SK-N-SH (cell line): ENCODE measurements at regions not wholly inside any gene's neighbourhood (a gene's known extent, or its start where the extent isn't known, plus 50 kb on each side); places are given as distances from the start of the nearest gene placed in this dataset.
"Not testable (repeated sequence)": the region's sequence is repeated elsewhere in the genome, so short reads cannot be mapped to it uniquely, and the experiment has no call there.

ENCODE experiments used
- CTCF ChIA-PET: fragments of 300-600, 350-600 bp; formaldehyde crosslinking; extraction: SDS; loops from one replicate; lab custom pipeline; 2021; lab: Yijun Ruan, JAX
- POLR2A ChIA-PET: fragments of 350-600 bp; sonication (Branson Sonifier 250); formaldehyde crosslinking; extraction: SDS; loops from one replicate; lab custom pipeline; 2020; ENCODE audit warnings: antibody characterized with exemption, inconsistent platforms; lab: Yijun Ruan, JAX
- DNase-seq: peaks from one replicate; pipeline ENCODE4 v3.0.0; 2012
- H2AFZ ChIP-seq: fragments of 200-600 bp; sonication (generic); 2 replicates; pipeline ENCODE4 v1.8.1; 2016; ENCODE audit warnings: antibody characterized with exemption, mild to moderate bottlenecking, low read depth
- H3F3A ChIP-seq: fragments of 200-600 bp; sonication (generic); replicated peaks from 2 replicates; pipeline ENCODE3; 2016; ENCODE audit warnings: antibody characterized with exemption, mild to moderate bottlenecking; ENCODE audit not compliant: insufficient read depth
- H3K27ac ChIP-seq, 2 experiments: fragments of 200-500 bp in 1 of 2; fragments of 200-600 bp in 1 of 2; sonication (Bioruptor generic) in 1 of 2; sonication (generic), shearing (Covaris generic) in 1 of 2; 2 replicates each; pipeline versions ENCODE4 v1.5.1 to v1.6.1; 2014 to 2016; ENCODE audit warnings: low read depth in 2 of 2, inconsistent platforms in 1 of 2, low read length in 1 of 2, mild to moderate bottlenecking in 1 of 2, mixed read lengths in 1 of 2
- H3K27me3 ChIP-seq: fragments of 200-600 bp; sonication (generic), shearing (Covaris generic); 2 replicates; pipeline ENCODE4 v1.6.1; 2016; ENCODE audit warnings: mixed run types; ENCODE audit not compliant: insufficient read depth
- H3K36me3 ChIP-seq, 2 experiments: fragments of 200-500 bp in 1 of 2; fragments of 200-600 bp in 1 of 2; sonication (Bioruptor generic) in 1 of 2; sonication (generic) in 1 of 2; replicated peaks in 1 of 2; 2 replicates each; pipeline versions ENCODE3 to v1.5.1; 2014 to 2016; ENCODE audit warnings: low read length in 1 of 2, mild to moderate bottlenecking in 1 of 2; ENCODE audit not compliant: insufficient read depth in 2 of 2, control insufficient read depth in 1 of 2
- H3K4me1 ChIP-seq, 2 experiments: fragments of 200-500 bp in 1 of 2; fragments of 200-600 bp in 1 of 2; sonication (Bioruptor generic) in 1 of 2; sonication (generic), shearing (Covaris generic) in 1 of 2; 2 replicates each; pipeline versions ENCODE4 v1.5.1 to v1.6.1; 2014 to 2016; ENCODE audit warnings: low read depth in 1 of 2, low read length in 1 of 2, mixed run types in 1 of 2; ENCODE audit not compliant: insufficient read depth in 2 of 2, control insufficient read depth in 1 of 2
- H3K4me2 ChIP-seq: fragments of 200-600 bp; sonication (generic), shearing (Covaris generic); 2 replicates; pipeline ENCODE4 v1.6.1; 2017; ENCODE audit warnings: mixed run types
- H3K4me3 ChIP-seq, 2 experiments: fragments of 200-500 bp in 1 of 2; fragments of 200-600 bp in 1 of 2; sonication (Bioruptor generic) in 1 of 2; sonication (generic), shearing (Covaris generic) in 1 of 2; 2 replicates each; pipeline versions ENCODE4 v1.5.1 to v1.8.1; 2014 to 2016; ENCODE audit warnings: low read depth in 2 of 2, inconsistent platforms in 1 of 2, low read length in 1 of 2, mild to moderate bottlenecking in 1 of 2, mixed read lengths in 1 of 2, moderate library complexity in 1 of 2
- H3K79me2 ChIP-seq: fragments of 200-600 bp; sonication (generic); 2 replicates; pipeline ENCODE4 v1.8.1; 2017; ENCODE audit warnings: mild to moderate bottlenecking; ENCODE audit not compliant: insufficient read depth
- H3K9ac ChIP-seq: fragments of 200-600 bp; sonication (generic); 2 replicates; pipeline ENCODE4 v1.6.1; 2017; ENCODE audit warnings: mixed run types
- H3K9me2 ChIP-seq: fragments of 200-600 bp; sonication (generic); 2 replicates; pipeline ENCODE4 v1.6.1; 2017; ENCODE audit warnings: mixed run types
- H3K9me3 ChIP-seq: fragments of 200-600 bp; sonication (generic); 2 replicates; pipeline ENCODE4 v1.6.1; 2017; ENCODE audit warnings: mixed run types, mild to moderate bottlenecking, moderate library complexity
- H4K20me1 ChIP-seq: fragments of 200-600 bp; sonication (generic); 2 replicates; pipeline ENCODE4 v1.6.1; 2017; ENCODE audit warnings: mild to moderate bottlenecking, mixed run types; ENCODE audit not compliant: insufficient read depth
- CHD2 ChIP-seq: fragments of 150-350 bp; IDR thresholded peaks from 2 replicates; pipeline ENCODE4 v1.6.1; 2018; ENCODE audit warnings: low read length; ENCODE audit not compliant: partially characterized antibody
- EP300 ChIP-seq, 2 experiments: IDR thresholded peaks; 2 replicates each; pipeline versions ENCODE4 v1.4.0 to v1.6.1; 2012; ENCODE audit warnings: borderline replicate concordance in 1 of 2, low read depth in 1 of 2, low read length in 1 of 2
- EZH2phosphoT487 ChIP-seq: fragments of 200-600 bp; sonication (generic); IDR thresholded peaks from 2 replicates; pipeline ENCODE4 v1.6.1; 2017; ENCODE audit warnings: low read depth, mixed run types, mild to moderate bottlenecking, antibody characterized with exemption, moderate library complexity, borderline replicate concordance
- FOSL2 ChIP-seq: IDR thresholded peaks from 2 replicates; pipeline ENCODE4 v1.4.0; 2012; ENCODE audit warnings: low read depth, mild to moderate bottlenecking, moderate library complexity, borderline replicate concordance
- FOXM1 ChIP-seq: IDR thresholded peaks from 2 replicates; pipeline ENCODE4 v1.4.0; 2012; ENCODE audit warnings: low read depth, mild to moderate bottlenecking
- IRF3 ChIP-seq: fragments of 150-350 bp; IDR thresholded peaks from 2 replicates; pipeline ENCODE4 v1.6.1; 2016; ENCODE audit warnings: mild to moderate bottlenecking, low read depth, low read length
- JUND ChIP-seq: IDR thresholded peaks from 2 replicates; pipeline ENCODE4 v1.4.0; 2012
- MAX ChIP-seq: IDR thresholded peaks from 2 replicates; pipeline ENCODE4 v1.4.0; 2012; ENCODE audit warnings: low read depth
- MEF2A ChIP-seq: IDR thresholded peaks from 2 replicates; pipeline ENCODE4 v1.4.0; 2012; ENCODE audit warnings: low read depth, borderline replicate concordance
- MXI1 ChIP-seq: IDR thresholded peaks from 2 replicates; pipeline ENCODE4 v1.6.1; 2012; ENCODE audit warnings: mild to moderate bottlenecking, low read depth, low read length, improper control_type of control experiment
- PBX3 ChIP-seq: IDR thresholded peaks from 2 replicates; pipeline ENCODE4; 2012
- POLR2AphosphoS5 ChIP-seq: IDR thresholded peaks from 2 replicates; pipeline ENCODE4 v1.6.1; 2012; ENCODE audit warnings: low read depth, low read length
- RCOR1 ChIP-seq: fragments of 150-350 bp; IDR thresholded peaks from 2 replicates; pipeline ENCODE4 v1.6.1; 2017; ENCODE audit warnings: antibody characterized with exemption, low read length
- RFX5 ChIP-seq: IDR thresholded peaks from 2 replicates; pipeline ENCODE4 v1.6.1; 2012; ENCODE audit warnings: mild to moderate bottlenecking, improper control_type of control experiment, low read length
- RXRA ChIP-seq: IDR thresholded peaks from 2 replicates; pipeline ENCODE4 v1.4.0; 2012; ENCODE audit warnings: low read depth, mild to moderate bottlenecking, borderline replicate concordance
- SMC3 ChIP-seq: IDR thresholded peaks from 2 replicates; pipeline ENCODE4 v1.6.1; 2012; ENCODE audit warnings: low read depth, low read length, improper control_type of control experiment
- TAF1 ChIP-seq: IDR thresholded peaks from 2 replicates; pipeline ENCODE4 v1.6.1; 2012; ENCODE audit warnings: low read depth, mild to moderate bottlenecking, low read length, moderate library complexity, borderline replicate concordance
- TEAD4 ChIP-seq: IDR thresholded peaks from 2 replicates; pipeline ENCODE4 v1.4.0; 2012; ENCODE audit warnings: mild to moderate bottlenecking, borderline replicate concordance; ENCODE audit not compliant: insufficient read depth
- USF2 ChIP-seq: fragments of 150-350 bp; IDR thresholded peaks from 2 replicates; pipeline ENCODE4 v1.6.1; 2017; ENCODE audit warnings: antibody characterized with exemption, low read length, low read depth, borderline replicate concordance
- YY1 ChIP-seq: IDR thresholded peaks from 2 replicates; pipeline ENCODE4 v1.4.0; 2012; ENCODE audit warnings: low read depth, mild to moderate bottlenecking
- WGBS: methylation state at CpG from one replicate; pipeline ENCODE4 v1.1.6; 2017; ENCODE audit warnings: low lambda C conversion rate; 5-methylcytosine and 5-hydroxymethylcytosine counted together

- Histone ChIP-seq H4K20me1 (no peaks in the 10 kb centered on the region), H2AFZ (no peak overlapping the region), H3K4me3 (no peak overlapping the region), H3F3A (no peaks in the 10 kb centered on the region), H3K27me3 (no peaks in the 10 kb centered on the region), H3K9ac (no peak overlapping the region), H3K4me2 (no peak overlapping the region), H3K9me3 (no peaks in the 10 kb centered on the region), H3K36me3 (no peaks in the 10 kb centered on the region), H3K4me1 (no peaks in the 10 kb centered on the region), H3K79me2 (no peaks in the 10 kb centered on the region), H3K27ac (no peak overlapping the region), H3K9me2 (no peaks in the 10 kb centered on the region)
- no peak for DNase-seq
- POLR2A ChIA-PET = no interaction called here
- 27% methylated on average over 6 of the region's 6 CpGs for WGBS
- CTCF ChIA-PET = no interaction called here
- TF ChIP-seq RFX5 (no peak), JUND (no peak), RXRA (no peak)
These were observed 259.5 kb downstream of the RCHY1 start for GRCh38 chr4:75254745-75255144.

GRCh38 chr4:75253094-75253493 lies 261.1 kb downstream of the RCHY1 start:
- POLR2A ChIA-PET, H3K9me3 ChIP-seq, CTCF ChIA-PET, H4K20me1 ChIP-seq, H3K79me2 ChIP-seq, H3K4me3 ChIP-seq, H3K9me2 ChIP-seq, H3K27me3 ChIP-seq, H3K4me1 ChIP-seq, H3K36me3 ChIP-seq, H2AFZ ChIP-seq, DNase-seq, H3F3A ChIP-seq, H3K4me2 ChIP-seq, H3K9ac ChIP-seq, H3K27ac ChIP-seq: not testable (repeated sequence)
- WGBS = 14% methylated on average over 3 of the region's 4 CpGs

GRCh38 chr4:75251547-75251946 lies 262.7 kb downstream of the RCHY1 start:
- ChIA-PET POLR2A (no interaction called here), CTCF (no interaction called here)
- Histone ChIP-seq H3K9me3 (no peaks in the 10 kb centered on the region), H3K4me2 (no peak overlapping the region), H3K27me3 (no peaks in the 10 kb centered on the region), H3K4me3 (no peak overlapping the region), H3K9ac (no peak overlapping the region), H3K4me1 (no peaks in the 10 kb centered on the region), H3K27ac (no peak overlapping the region), H3K79me2 (no peaks in the 10 kb centered on the region), H3K36me3 (no peaks in the 10 kb centered on the region), H3F3A (no peaks in the 10 kb centered on the region), H3K9me2 (no peaks in the 10 kb centered on the region), H4K20me1 (no peaks in the 10 kb centered on the region), H2AFZ (no peak overlapping the region)
- DNase-seq = no peak
- WGBS = 2% methylated on average over 3 of the region's 3 CpGs
- no peak for TF ChIP-seq POLR2AphosphoS5
- no peak for TF ChIP-seq RCOR1
- no peak for TF ChIP-seq MEF2A
- no peak for TF ChIP-seq JUND
- no peak for TF ChIP-seq TEAD4
- no peak for TF ChIP-seq EZH2phosphoT487
- TF ChIP-seq SMC3 = no peak
- no peak for TF ChIP-seq CHD2
- TF ChIP-seq MAX = no peak
- TF ChIP-seq FOXM1 = no peak
- TF ChIP-seq RFX5 = no peak
- TF ChIP-seq FOSL2 = no peak
- no peak for TF ChIP-seq IRF3
- TF ChIP-seq PBX3 = no peak
- TF ChIP-seq TAF1 = no peak
- no peak for TF ChIP-seq MXI1
- no peak for TF ChIP-seq USF2
- no peak for TF ChIP-seq EP300 (IDR thresholded peaks at IDR 0.05; ENCODE audit: borderline replicate concordance in 1 of 2, low read depth in 1 of 2, low read length in 1 of 2)
- no peak for TF ChIP-seq YY1
